ENCODE measurements at regions not wholly inside any gene's neighbourhood (a gene's known extent, or its start where the extent isn't known, plus 50 kb on each side); places are given as distances from the start of the nearest gene placed in this dataset.
"Not testable (repeated sequence)": the region's sequence is repeated elsewhere in the genome, so short reads cannot be mapped to it uniquely, and the experiment has no call there.

DNA sequence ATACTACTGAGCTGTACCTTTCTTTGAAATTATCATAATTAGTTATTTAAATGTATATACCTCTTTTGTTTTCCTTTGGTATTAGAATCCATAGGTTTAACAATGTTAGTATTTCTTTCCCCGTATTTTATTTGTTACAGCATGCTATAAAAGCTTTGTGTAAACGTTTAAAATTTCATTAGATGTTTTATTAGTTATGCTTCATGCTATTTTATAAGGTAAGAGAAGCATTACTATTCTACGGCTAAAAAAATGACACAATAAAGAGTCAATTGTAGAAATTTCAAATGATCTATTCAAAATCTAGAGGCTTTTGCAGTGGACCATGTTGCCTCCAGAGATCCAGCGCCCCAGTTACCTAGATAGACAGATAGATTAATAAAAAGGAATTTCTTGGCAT is 1203.3 kb upstream of the IGFBP7 start:
- Histone ChIP-seq H3K36me3 (no peaks in the 10 kb centered on the region), H3K4me3 (no peak overlapping the region), H3K4me1 (no peaks in the 10 kb centered on the region), H3K27me3 (no peaks in the 10 kb centered on the region), H3K27ac (no peak overlapping the region), H3K9me3 (no peaks in the 10 kb centered on the region)
- intact Hi-C loops (cut with DNase I; ENCODE audit: low total_unique reads): no loop called here
- TF ChIP-seq CTCF (IDR thresholded peaks at IDR 0.05) (no peak), POLR2AphosphoS5 (IDR thresholded peaks at IDR 0.05) (no peak), POLR2A (IDR thresholded peaks at IDR 0.05) (no peak)
- DNase-seq (ENCODE audit: low spot score in 2 of 2): no peak

DNA sequence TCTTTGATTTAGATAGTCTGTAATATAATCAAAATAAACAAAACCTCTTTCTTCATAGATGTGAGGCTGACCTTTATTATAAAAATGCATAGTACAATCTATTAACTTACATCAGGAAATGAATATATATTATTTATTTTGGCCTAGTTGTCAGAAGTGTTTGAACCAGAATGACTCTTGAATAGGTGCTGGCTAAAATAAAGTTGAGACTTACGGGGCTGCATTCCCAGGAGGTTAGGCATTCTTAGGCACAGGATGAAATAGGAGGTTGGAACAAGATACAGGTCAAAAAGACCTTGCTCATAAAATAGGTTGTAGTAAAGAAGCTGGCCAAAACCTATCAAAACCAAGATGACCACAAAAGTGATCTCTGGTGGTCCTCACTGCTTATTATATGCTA is 1193.3 kb upstream of the IGFBP7 start:
- H3K27me3 ChIP-seq: no peaks in the 10 kb centered on the region
- TF ChIP-seq CTCF (IDR thresholded peaks at IDR 0.05): no peak
- no peak for TF ChIP-seq POLR2A (IDR thresholded peaks at IDR 0.05)
- no peak for TF ChIP-seq POLR2AphosphoS5 (IDR thresholded peaks at IDR 0.05)
- H3K36me3 ChIP-seq: no peaks in the 10 kb centered on the region
- H3K4me1 ChIP-seq: no peaks in the 10 kb centered on the region
- no peaks in the 10 kb centered on the region for H3K9me3 ChIP-seq
- no peak overlapping the region for H3K4me3 ChIP-seq
- intact Hi-C loops (cut with DNase I; ENCODE audit: low total_unique reads): no loop called here
- no peak for DNase-seq (ENCODE audit: low spot score in 2 of 2)
- no peak overlapping the region for H3K27ac ChIP-seq

GRCh38 chr4:58301376-58301999 is 1191.3 kb upstream of the IGFBP7 start:
- no peaks in the 10 kb centered on the region for H3K27me3 ChIP-seq
- no peaks in the 10 kb centered on the region for H3K9me3 ChIP-seq
- no peak for DNase-seq (ENCODE audit: low spot score in 2 of 2)
- no peak overlapping the region for H3K4me3 ChIP-seq
- no peaks in the 10 kb centered on the region for H3K4me1 ChIP-seq
- TF ChIP-seq CTCF (IDR thresholded peaks at IDR 0.05): no peak
- TF ChIP-seq POLR2AphosphoS5 (IDR thresholded peaks at IDR 0.05): no peak
- no peaks in the 10 kb centered on the region for H3K36me3 ChIP-seq
- intact Hi-C loops (cut with DNase I; ENCODE audit: low total_unique reads): no loop called here
- H3K27ac ChIP-seq: no peak overlapping the region

GRCh38 chr4:58286335-58286734 is 1176.2 kb upstream of the IGFBP7 start:
- Histone ChIP-seq H3K4me3 (no peak overlapping the region), H3K27me3 (no peaks in the 10 kb centered on the region), H3K4me1 (no peaks in the 10 kb centered on the region), H3K27ac (no peak overlapping the region), H3K36me3 (no peaks in the 10 kb centered on the region), H3K9me3 (no peaks in the 10 kb centered on the region)
- TF ChIP-seq POLR2AphosphoS5 (IDR thresholded peaks at IDR 0.05) (no peak), CTCF (IDR thresholded peaks at IDR 0.05) (no peak), POLR2A (IDR thresholded peaks at IDR 0.05) (no peak)
- DNase-seq (ENCODE audit: low spot score in 2 of 2): no peak
- intact Hi-C loops (cut with DNase I; ENCODE audit: low total_unique reads): no loop called here

DNA sequence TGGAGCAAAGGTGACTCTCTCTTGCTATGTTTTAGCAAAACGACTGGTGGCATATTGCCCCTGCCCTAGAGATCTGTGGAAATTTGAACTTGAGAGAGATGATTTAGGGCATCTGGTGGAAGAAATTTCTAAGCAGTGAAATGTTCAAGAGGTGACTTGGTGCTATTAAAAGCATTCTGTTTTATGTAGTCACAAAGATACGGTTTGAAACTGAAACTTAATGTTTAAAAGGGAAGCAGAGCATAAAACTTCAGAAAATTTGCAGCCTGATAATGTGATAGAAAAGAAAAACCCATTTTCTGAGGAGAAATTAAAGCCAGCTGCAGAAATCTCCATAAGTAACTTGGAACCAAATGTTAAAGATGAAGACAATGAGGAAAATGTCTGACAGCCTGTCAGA is 1170.7 kb upstream of the IGFBP7 start:
- H3K9me3 ChIP-seq; H3K36me3 ChIP-seq; intact Hi-C loops (cut with DNase I; ENCODE audit: low total_unique reads); H3K27ac ChIP-seq; H3K27me3 ChIP-seq; H3K4me1 ChIP-seq; H3K4me3 ChIP-seq; DNase-seq (ENCODE audit: low spot score in 2 of 2): not testable (repeated sequence)

- no peaks in the 10 kb centered on the region for H3K27me3 ChIP-seq
- H3K27ac ChIP-seq: no peak overlapping the region
- intact Hi-C loops (cut with DNase I; ENCODE audit: low total_unique reads): no loop called here
- no peaks in the 10 kb centered on the region for H3K4me1 ChIP-seq
- H3K9me3 ChIP-seq: no peaks in the 10 kb centered on the region
- DNase-seq (ENCODE audit: low spot score in 2 of 2): no peak
- no peaks in the 10 kb centered on the region for H3K36me3 ChIP-seq
- TF ChIP-seq CTCF (IDR thresholded peaks at IDR 0.05): no peak
- no peak for TF ChIP-seq POLR2AphosphoS5 (IDR thresholded peaks at IDR 0.05)
- no peak for TF ChIP-seq POLR2A (IDR thresholded peaks at IDR 0.05)
- no peak overlapping the region for H3K4me3 ChIP-seq
These were observed 1165.7 kb upstream of the IGFBP7 start for GRCh38 chr4:58275856-58276255.
